Ishikawa (cell line): ENCODE measurements at regions not wholly inside any gene's neighbourhood (a gene's known extent, or its start where the extent isn't known, plus 50 kb on each side); places are given as distances from the start of the nearest gene placed in this dataset.

Experiments
- CEBPB ChIP-seq: IDR thresholded peaks from 2 replicates; pipeline ENCODE4 v1.6.1; 2012
- CREB1 ChIP-seq: IDR thresholded peaks from 2 replicates; pipeline ENCODE4 v1.6.1; 2012; ENCODE audit warnings: low read depth
- EGR1 ChIP-seq: IDR thresholded peaks from 2 replicates; pipeline ENCODE4 v1.6.1; 2012
- EP300 ChIP-seq: IDR thresholded peaks from 2 replicates; pipeline ENCODE4 v1.6.1; 2012; ENCODE audit warnings: borderline replicate concordance
- FOXM1 ChIP-seq: IDR thresholded peaks from 2 replicates; pipeline ENCODE4 v1.6.1; 2012; ENCODE audit warnings: low read depth, borderline replicate concordance
- MAX ChIP-seq: IDR thresholded peaks from 2 replicates; pipeline ENCODE4 v1.6.1; 2012
- NFIC ChIP-seq: IDR thresholded peaks from 2 replicates; pipeline ENCODE4 v1.6.1; 2012
- RAD21 ChIP-seq: IDR thresholded peaks from 2 replicates; pipeline ENCODE4 v1.6.1; 2012; ENCODE audit warnings: low read depth
- REST ChIP-seq: IDR thresholded peaks from 2 replicates; pipeline ENCODE4 v1.6.1; 2012; ENCODE audit warnings: low read depth, mild to moderate bottlenecking
- TAF1 ChIP-seq: IDR thresholded peaks from 2 replicates; pipeline ENCODE4 v1.6.1; 2012; ENCODE audit warnings: low read depth, mild to moderate bottlenecking
- TCF12 ChIP-seq: IDR thresholded peaks from 2 replicates; pipeline ENCODE4 v1.6.1; 2012; ENCODE audit warnings: low read depth
- TEAD4 ChIP-seq: IDR thresholded peaks from 2 replicates; pipeline ENCODE4 v1.6.1; 2012
- USF1 ChIP-seq: IDR thresholded peaks from 2 replicates; pipeline ENCODE4 v1.6.1; 2012
- YY1 ChIP-seq: IDR thresholded peaks from 2 replicates; pipeline ENCODE4 v1.6.1; 2012; ENCODE audit warnings: low read depth
- ZBTB7A ChIP-seq: IDR thresholded peaks from 2 replicates; pipeline ENCODE4 v1.6.1; 2012; ENCODE audit warnings: low read depth

GRCh38 chr4:126227428-126227827 lies 912.7 kb downstream of the FAT4 start:
- TF ChIP-seq EP300 (no peak), YY1 (no peak), TEAD4 (no peak)

- TF ChIP-seq ZBTB7A (no peak), MAX (no peak), TAF1 (no peak), NFIC (no peak), TCF12 (no peak)
These were observed 915.5 kb downstream of the FAT4 start for GRCh38 chr4:126230269-126230668.

- no peak for TF ChIP-seq MAX
- TF ChIP-seq FOXM1, result no peak
- TF ChIP-seq EP300, result no peak
- no peak for TF ChIP-seq TAF1
- TF ChIP-seq ZBTB7A, result no peak
- TF ChIP-seq EGR1, result no peak
- TF ChIP-seq TEAD4, result no peak
- no peak for TF ChIP-seq TCF12
- no peak for TF ChIP-seq NFIC
- TF ChIP-seq REST, result no peak
- TF ChIP-seq USF1, result no peak
- no peak for TF ChIP-seq CREB1
- TF ChIP-seq YY1, result no peak
- no peak for TF ChIP-seq CEBPB
- no peak for TF ChIP-seq RAD21
These were observed 918.7 kb downstream of the FAT4 start for GRCh38 chr4:126233483-126233882.

GRCh38 chr4:126238013-126238412 lies 923.3 kb downstream of the FAT4 start:
- TF ChIP-seq RAD21 (0 out of 2 replicates have a peak, but pooled peaks have one; percentile 9), YY1 (no peak), NFIC (no peak), CEBPB (no peak), REST (no peak)

GRCh38 chr4:126241634-126242033 lies 926.9 kb downstream of the FAT4 start:
- TF ChIP-seq REST (no peak), ZBTB7A (no peak), TCF12 (no peak), NFIC (no peak), FOXM1 (no peak), CEBPB (no peak), MAX (no peak), RAD21 (no peak), CREB1 (no peak), EGR1 (no peak), TEAD4 (no peak), EP300 (no peak), TAF1 (no peak)
